HG03108 (cell line): ENCODE measurements at regions not wholly inside any gene's neighbourhood (a gene's known extent, or its start where the extent isn't known, plus 50 kb on each side); places are given as distances from the start of the nearest gene placed in this dataset.

Source experiments
- ATAC-seq: cut with Tn5 transposase; IDR thresholded peaks from one replicate; pipeline ENCODE4 v1.9.1; 2021; ENCODE audit warnings: moderate library complexity; ENCODE audit not compliant: unreplicated experiment

DNA sequence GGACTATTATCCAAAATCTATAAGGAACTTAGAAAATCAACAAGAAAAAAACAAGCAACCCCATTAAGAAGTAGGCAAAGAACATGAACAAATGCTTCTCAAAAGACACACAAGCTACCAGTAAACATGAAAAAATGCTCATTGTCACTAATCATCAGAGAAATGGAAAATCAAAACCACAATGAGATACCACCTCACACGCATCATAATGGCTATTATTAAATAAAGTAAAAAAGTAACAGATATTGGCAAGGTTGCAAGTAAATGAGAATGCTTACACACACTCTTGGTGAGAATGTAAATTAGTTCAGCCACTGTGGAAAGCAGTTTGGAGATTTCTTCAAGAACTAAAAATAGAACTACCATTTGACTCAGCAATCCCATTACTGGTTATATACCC is 167.0 kb upstream of the DMRTA1 start:
- no peak for ATAC-seq

- no peak for ATAC-seq
These were observed 161.6 kb upstream of the DMRTA1 start for GRCh38 chr9:22285066-22285465.

DNA sequence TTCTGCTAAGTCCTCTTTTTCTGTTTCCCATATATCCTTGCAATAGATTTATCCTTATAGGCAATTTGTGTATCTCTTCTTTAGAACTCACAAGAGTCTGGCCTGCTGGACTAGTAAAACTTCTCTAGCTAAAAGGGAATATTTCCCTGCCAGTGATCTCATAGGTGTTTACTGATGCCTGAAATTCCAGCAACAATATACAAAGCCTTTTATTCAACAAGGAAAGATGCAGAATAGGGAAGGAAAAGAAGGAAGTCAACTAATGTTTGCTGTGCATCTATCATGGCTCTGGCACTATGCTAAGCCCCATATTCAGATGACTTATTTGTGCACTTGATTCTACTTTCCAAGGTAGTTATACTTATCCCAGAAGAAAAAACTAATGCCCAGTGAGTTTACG is 160.0 kb upstream of the DMRTA1 start:
- no peak for ATAC-seq

DNA sequence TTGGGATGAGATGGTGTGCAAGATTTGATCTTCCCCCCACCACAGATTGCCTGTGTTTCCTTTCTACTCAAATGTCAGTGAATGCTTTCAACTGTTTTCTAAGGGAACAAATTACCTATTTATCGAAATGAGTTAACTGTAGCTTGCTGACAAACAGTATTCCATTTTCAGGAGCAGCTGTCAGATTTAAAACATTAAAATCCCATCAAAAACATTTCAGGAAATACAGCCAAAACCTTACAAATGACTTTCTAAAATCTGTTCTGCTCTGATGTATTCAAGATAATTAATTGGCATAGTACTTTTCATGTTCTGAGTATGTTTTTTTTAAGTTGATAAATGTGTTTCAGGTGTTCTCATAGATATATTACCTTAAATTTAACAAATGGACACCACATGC is 158.0 kb upstream of the DMRTA1 start:
- no peak for ATAC-seq

GRCh38 chr9:22307013-22307711 is 139.5 kb upstream of the DMRTA1 start:
- no peak for ATAC-seq

DNA sequence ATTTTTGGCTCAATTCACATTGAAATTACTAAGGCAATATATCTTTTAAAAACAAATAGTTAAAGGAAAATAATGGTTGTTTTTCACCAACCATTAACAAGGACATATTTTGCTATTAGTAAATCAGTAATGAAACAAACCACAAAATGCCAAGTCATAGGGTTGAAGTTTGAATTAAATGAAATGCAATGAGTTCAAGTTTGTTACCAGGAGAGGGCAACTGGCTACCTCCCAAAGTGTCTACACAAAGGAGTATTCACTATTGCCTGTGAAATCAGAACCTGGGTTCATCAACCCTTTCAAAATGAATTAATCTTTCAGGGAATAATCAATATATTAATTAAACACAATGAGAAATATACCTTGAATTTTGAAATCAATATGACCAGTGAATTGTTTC is 138.4 kb upstream of the DMRTA1 start:
- no peak for ATAC-seq

- ATAC-seq: no peak
These were observed 130.0 kb upstream of the DMRTA1 start for GRCh38 chr9:22316645-22317044.

DNA sequence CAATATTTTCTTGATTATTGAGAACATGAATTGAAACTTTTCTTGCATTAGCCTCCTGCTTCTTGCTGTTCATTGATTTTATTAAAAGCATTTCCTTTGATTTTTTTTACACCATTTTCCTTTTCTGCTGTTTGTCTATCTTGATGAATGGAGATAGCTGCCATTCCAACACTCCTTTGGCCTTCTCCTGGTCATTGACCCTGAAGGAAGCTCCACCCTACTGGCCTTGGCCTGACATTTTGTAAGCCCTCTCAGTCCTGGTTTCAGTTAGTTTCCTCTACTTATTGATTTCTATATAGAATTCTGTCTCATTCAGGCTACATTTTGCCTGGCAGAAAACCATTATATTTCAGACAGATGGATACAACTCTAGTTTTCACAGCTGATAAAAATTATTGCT is 115.1 kb upstream of the DMRTA1 start:
- no peak for ATAC-seq

- no peak for ATAC-seq
These were observed 114.4 kb upstream of the DMRTA1 start for GRCh38 chr9:22332202-22332601.

DNA sequence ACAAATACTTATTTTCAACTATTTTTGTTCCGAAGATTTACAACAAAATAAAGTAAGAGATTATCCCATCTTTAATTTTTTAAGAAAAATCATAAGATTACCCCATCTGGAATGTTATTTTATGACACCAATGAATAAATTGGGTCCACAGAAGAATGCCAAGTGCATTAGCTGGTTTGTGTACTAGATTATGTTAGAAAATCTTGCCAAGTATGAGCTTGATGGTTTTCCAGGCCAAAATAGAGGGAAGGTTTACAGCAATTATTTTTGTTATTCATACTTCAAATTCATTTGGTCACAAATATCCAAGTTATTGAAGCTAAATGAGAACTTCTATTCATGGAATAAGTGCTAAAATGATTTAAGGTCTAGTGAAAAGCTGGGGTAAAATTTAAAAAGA is 109.4 kb upstream of the DMRTA1 start:
- ATAC-seq: no peak

DNA sequence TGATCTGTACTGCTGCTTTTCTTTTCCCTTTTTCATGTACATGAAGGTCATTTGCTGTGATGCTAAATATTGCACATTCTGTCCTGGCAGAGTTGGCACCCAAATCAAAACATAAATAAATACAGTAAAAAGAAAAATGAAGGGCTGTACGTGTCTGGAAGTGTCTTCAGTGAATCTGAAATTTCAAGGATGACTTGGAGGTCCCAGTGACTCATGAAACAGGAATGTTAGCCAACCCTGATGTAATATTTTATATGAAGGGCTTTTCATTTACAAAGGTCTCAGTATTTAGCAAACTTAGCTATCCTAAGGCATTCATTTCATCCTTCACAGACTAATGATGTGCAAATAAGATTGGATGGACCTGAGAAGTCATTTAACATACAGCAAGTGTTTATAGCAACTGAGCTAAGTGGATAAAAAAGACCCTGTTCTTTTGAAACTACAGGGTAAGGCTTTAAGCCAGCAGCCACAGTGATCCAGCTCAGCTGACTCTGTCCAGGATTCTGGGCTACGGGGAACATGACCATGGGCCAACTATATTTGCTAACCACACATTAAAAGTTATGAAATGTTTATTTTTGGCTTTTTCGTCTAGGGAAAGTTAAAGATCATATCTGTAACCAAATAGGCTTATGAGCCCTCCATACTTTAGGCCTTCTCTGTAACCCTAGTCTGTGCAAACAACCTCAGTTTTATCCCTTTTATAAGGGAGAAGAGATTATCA is 104.0 kb upstream of the DMRTA1 start:
- ATAC-seq: no peak

- ATAC-seq: no peak
These were observed 103.4 kb upstream of the DMRTA1 start for GRCh38 chr9:22343218-22343611.

- no peak for ATAC-seq
These were observed 91.8 kb upstream of the DMRTA1 start for GRCh38 chr9:22354699-22355384.

- no peak for ATAC-seq
These were observed 89.6 kb upstream of the DMRTA1 start for GRCh38 chr9:22356985-22357384.

- no peak for ATAC-seq
These were observed 83.2 kb upstream of the DMRTA1 start for GRCh38 chr9:22363421-22363887.

DNA sequence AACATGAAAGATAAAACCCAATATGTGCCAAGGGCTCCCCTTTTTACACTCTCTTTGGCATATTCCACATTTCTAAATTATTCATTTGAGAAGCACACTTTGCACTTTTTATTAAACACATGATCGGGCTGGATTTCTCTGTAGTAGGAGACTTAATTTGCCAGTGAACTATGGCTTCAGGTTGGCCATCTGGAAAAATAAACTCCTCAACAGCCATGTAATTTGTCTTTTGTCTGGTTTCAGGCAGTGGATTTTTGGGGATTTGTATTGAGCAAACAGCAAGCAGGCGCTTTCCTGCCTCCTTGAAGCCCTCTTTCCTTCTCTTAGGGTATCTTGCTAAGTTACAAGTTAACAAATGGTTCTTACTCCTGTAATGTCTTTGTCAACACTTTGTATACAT is 73.0 kb upstream of the DMRTA1 start:
- ATAC-seq: no peak

DNA sequence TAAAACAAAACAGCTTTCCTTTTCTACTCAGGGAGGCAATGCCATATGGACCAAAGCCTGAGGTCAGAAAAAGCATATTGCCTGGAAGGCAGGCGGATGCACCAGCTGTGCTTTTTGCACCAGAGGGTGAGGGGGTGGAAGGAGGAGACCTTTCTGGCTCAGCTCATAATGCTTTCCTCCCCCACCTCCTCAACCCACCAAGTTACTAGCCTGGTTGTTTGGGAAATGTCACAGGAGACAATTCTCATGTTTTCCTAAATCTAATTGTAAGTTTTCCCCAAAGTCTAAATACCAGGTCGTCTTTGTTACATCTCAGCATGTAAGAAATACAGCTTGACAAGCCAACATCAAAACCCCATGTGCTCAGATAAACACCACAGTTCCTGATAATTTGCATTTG is 72.6 kb upstream of the DMRTA1 start:
- ATAC-seq: no peak

DNA sequence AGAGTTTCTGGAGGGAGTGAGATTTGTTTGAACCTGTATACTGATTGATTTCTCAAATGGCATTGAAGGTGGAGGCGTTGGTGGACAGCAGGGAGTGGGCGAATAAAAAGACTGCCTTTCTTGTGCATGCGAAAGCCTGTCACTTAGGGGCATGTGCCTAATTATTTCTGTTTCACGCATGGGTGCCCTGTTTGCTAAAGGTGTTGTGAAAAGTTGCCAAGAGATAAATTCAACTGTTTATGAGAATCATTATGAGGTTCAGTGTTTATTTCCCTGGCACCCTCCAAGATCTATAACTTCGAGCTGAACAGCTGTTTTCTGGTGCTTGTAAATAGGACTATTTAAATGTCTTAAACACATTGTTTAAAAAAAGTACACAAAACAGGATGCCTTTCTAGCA is 67.4 kb upstream of the DMRTA1 start:
- ATAC-seq: no peak

- ATAC-seq: no peak
These were observed 65.5 kb upstream of the DMRTA1 start for GRCh38 chr9:22381170-22381569.

DNA sequence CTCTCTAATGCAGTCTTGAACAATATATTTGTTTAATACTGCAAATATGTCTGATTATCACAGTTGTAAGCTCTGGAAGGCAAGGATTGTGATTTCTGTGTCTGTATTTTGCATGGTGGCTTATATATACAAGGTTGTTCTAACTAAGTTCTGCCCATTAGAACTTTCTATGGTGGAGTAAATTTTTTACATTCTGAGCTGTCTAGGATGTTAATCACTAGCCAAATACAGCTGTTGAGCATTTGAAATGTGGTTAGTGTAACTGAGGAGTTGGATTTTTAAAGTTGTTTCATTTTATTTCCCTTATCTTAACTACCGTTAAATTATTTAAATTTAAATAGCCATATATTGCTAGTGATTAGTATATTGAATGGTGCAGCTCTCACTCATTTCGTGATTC is 64.3 kb upstream of the DMRTA1 start:
- no peak for ATAC-seq

- ATAC-seq: no peak
These were observed 62.9 kb upstream of the DMRTA1 start for GRCh38 chr9:22383718-22384117.

- no peak for ATAC-seq
These were observed 57.4 kb upstream of the DMRTA1 start for GRCh38 chr9:22389271-22389670.
